Mesenchymal stem cell (in vitro differentiated cells and primary cell): ENCODE measurements at regions not wholly inside any gene's neighbourhood (a gene's known extent, or its start where the extent isn't known, plus 50 kb on each side); places are given as distances from the start of the nearest gene placed in this dataset.
"Not testable (repeated sequence)": the region's sequence is repeated elsewhere in the genome, so short reads cannot be mapped to it uniquely, and the experiment has no call there.

Experiments used
- DNase-seq: peaks from one replicate; pipeline ENCODE4 v3.0.0-alpha.2; 2013
- H2AFZ ChIP-seq: one replicate; pipeline ENCODE4 v1.6.1; 2013; ENCODE audit warnings: low read depth, mild to moderate bottlenecking, control low read depth, inconsistent platforms, low read length, moderate library complexity
- H2AK5ac ChIP-seq: 2 replicates; pipeline ENCODE4 v1.6.1; 2013; ENCODE audit warnings: low read length, moderate library complexity, mild to moderate bottlenecking, inconsistent platforms; ENCODE audit not compliant: severe bottlenecking
- H2BK120ac ChIP-seq: one replicate; pipeline ENCODE4 v1.6.1; 2013; ENCODE audit warnings: low read depth, mild to moderate bottlenecking, inconsistent platforms, low read length, moderate library complexity
- H2BK12ac ChIP-seq, 2 experiments: one replicate each; pipeline ENCODE4 v1.6.1; 2013; ENCODE audit warnings: inconsistent platforms in 2 of 2, low read length in 2 of 2, mild to moderate bottlenecking in 2 of 2, moderate library complexity in 2 of 2, control low read depth in 1 of 2
- H2BK15ac ChIP-seq: one replicate; pipeline ENCODE4 v1.6.1; 2013; ENCODE audit warnings: mild to moderate bottlenecking, low read depth, inconsistent platforms; ENCODE audit not compliant: poor library complexity, severe bottlenecking
- H2BK5ac ChIP-seq: 2 replicates; pipeline ENCODE4 v1.6.1; 2013; ENCODE audit warnings: low read depth, mild to moderate bottlenecking, low read length, control low read depth, inconsistent platforms; ENCODE audit not compliant: poor library complexity, severe bottlenecking
- H3K14ac ChIP-seq, 2 experiments: one replicate each; pipeline ENCODE4 v1.6.1; 2013; ENCODE audit warnings: inconsistent platforms in 2 of 2, low read length in 2 of 2, control low read depth in 1 of 2, mild to moderate bottlenecking in 1 of 2, moderate library complexity in 1 of 2
- H3K18ac ChIP-seq, 2 experiments: one replicate each; pipeline ENCODE4 v1.6.1; 2013; ENCODE audit warnings: inconsistent platforms in 2 of 2, low read length in 2 of 2, control low read depth in 1 of 2, low read depth in 1 of 2, mild to moderate bottlenecking in 1 of 2
- H3K23ac ChIP-seq, 2 experiments: one replicate each; pipeline ENCODE4 v1.6.1; 2013; ENCODE audit warnings: inconsistent platforms in 2 of 2, low read length in 2 of 2, mild to moderate bottlenecking in 2 of 2, moderate library complexity in 2 of 2, control low read depth in 1 of 2
- H3K27ac ChIP-seq: 2 replicates; pipeline ENCODE4 v1.5.1; 2013; ENCODE audit warnings: mild to moderate bottlenecking, moderate library complexity, low read length, control low read depth, inconsistent platforms; ENCODE audit not compliant: poor library complexity, severe bottlenecking
- H3K27me3 ChIP-seq, 2 experiments: 2 replicates each; pipeline versions ENCODE4 v1.6.1 to v1.7.0; 2013; ENCODE audit warnings: low read length in 2 of 2, mild to moderate bottlenecking in 2 of 2, moderate library complexity in 2 of 2, control low read depth in 1 of 2, inconsistent platforms in 1 of 2; ENCODE audit not compliant: control insufficient read depth in 1 of 2, insufficient read depth in 1 of 2
- H3K36me3 ChIP-seq, 2 experiments: 2 replicates each; pipeline versions ENCODE4 v1.6.1 to v1.7.0; 2013; ENCODE audit warnings: low read length in 2 of 2, control low read depth in 1 of 2, inconsistent platforms in 1 of 2, low read depth in 1 of 2, mild to moderate bottlenecking in 1 of 2; ENCODE audit not compliant: insufficient read depth in 2 of 2, control insufficient read depth in 1 of 2
- H3K4ac ChIP-seq, 2 experiments: one replicate each; pipeline ENCODE4 v1.6.1; 2013; ENCODE audit warnings: inconsistent platforms in 2 of 2, low read length in 2 of 2, mild to moderate bottlenecking in 2 of 2, moderate library complexity in 2 of 2, control low read depth in 1 of 2, low read depth in 1 of 2
- H3K4me1 ChIP-seq: 2 replicates; pipeline ENCODE4 v1.6.1; 2013; ENCODE audit warnings: low read depth, low read length, control low read depth; ENCODE audit not compliant: control insufficient read depth, insufficient read depth
- H3K4me2 ChIP-seq: 2 replicates; pipeline ENCODE4 v1.6.1; 2013; ENCODE audit warnings: low read length, mild to moderate bottlenecking, inconsistent platforms; ENCODE audit not compliant: poor library complexity, severe bottlenecking
- H3K4me3 ChIP-seq, 2 experiments: 2 replicates each; pipeline versions ENCODE4 v1.5.1 to v1.7.0; 2013; ENCODE audit warnings: low read length in 2 of 2, mild to moderate bottlenecking in 2 of 2, control low read depth in 1 of 2, low read depth in 1 of 2; ENCODE audit not compliant: insufficient read depth in 1 of 2
- H3K79me1 ChIP-seq: replicated peaks from 2 replicates; pipeline ENCODE4 v1.6.1; 2013; ENCODE audit warnings: mild to moderate bottlenecking, control low read depth, low read length, inconsistent platforms; ENCODE audit not compliant: poor library complexity, severe bottlenecking
- H3K9ac ChIP-seq: 2 replicates; pipeline ENCODE4 v1.7.0; 2013; ENCODE audit warnings: mild to moderate bottlenecking, low read length, moderate library complexity
- H3K9me3 ChIP-seq: 2 replicates; pipeline ENCODE4 v1.7.0; 2013; ENCODE audit warnings: mild to moderate bottlenecking, low read length; ENCODE audit not compliant: control insufficient read depth
- H4K8ac ChIP-seq: one replicate; pipeline ENCODE4 v1.6.1; 2013; ENCODE audit warnings: inconsistent platforms, mild to moderate bottlenecking, low read length, moderate library complexity
- H4K91ac ChIP-seq: one replicate; pipeline ENCODE4 v1.6.1; 2013; ENCODE audit warnings: mild to moderate bottlenecking, low read length, inconsistent platforms
- WGBS: methylation state at CpG from one replicate; pipeline ENCODE4 v1.1.7; 2013; ENCODE audit warnings: mixed read lengths; 5-methylcytosine and 5-hydroxymethylcytosine counted together

DNA sequence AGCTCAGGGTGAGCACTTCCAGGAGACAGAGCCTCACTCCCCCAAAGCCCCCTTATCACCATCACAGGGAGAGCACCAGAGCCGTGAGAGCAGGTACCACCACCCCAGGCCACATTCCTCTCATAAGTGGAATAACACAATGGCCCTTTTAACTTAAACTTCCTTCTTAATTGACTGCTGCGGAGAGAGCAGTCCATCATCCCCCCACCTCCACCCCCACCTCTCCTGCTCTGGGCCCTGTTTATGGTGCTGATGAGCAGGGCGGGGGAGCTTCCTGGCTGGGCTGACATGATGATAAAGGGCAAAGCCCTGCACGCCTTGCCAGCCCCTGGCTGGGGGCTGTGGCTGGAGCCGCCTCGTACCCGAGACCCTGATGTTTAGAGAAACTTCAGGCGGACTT lies 81.4 kb upstream of the PODXL start:
- DNase-seq: no peak
- H3K9ac ChIP-seq: no peak overlapping the region
- no peaks in the 10 kb centered on the region for H3K36me3 ChIP-seq
- H2BK120ac ChIP-seq: no peak overlapping the region
- peaks cover 8% of the 10 kb centered on the region for H3K4me1 ChIP-seq
- H2AFZ ChIP-seq: no peak overlapping the region
- no peak overlapping the region for H2AK5ac ChIP-seq
- H3K9me3 ChIP-seq: no peaks in the 10 kb centered on the region
- H4K91ac ChIP-seq: no peak overlapping the region
- H3K4ac ChIP-seq: no peak overlapping the region
- H2BK12ac ChIP-seq: no peak overlapping the region
- H4K8ac ChIP-seq: peak overlapping the region; percentile 40
- H2BK5ac ChIP-seq: no peak overlapping the region
- no peak overlapping the region for H3K18ac ChIP-seq
- peak overlapping the region in 1 of 2 experiments; percentile 15 for H3K14ac ChIP-seq
- no peak overlapping the region for H3K4me2 ChIP-seq
- peaks cover 0 to 8% of the 10 kb centered on the region in 2 experiments for H3K27me3 ChIP-seq
- 21% methylated on average over 8 of the region's 8 CpGs for WGBS
- H3K27ac ChIP-seq: no peak overlapping the region
- H2BK15ac ChIP-seq: no peak overlapping the region
- no peaks in the 10 kb centered on the region for H3K79me1 ChIP-seq
- no peak overlapping the region for H3K23ac ChIP-seq
- no peak overlapping the region for H3K4me3 ChIP-seq

DNA sequence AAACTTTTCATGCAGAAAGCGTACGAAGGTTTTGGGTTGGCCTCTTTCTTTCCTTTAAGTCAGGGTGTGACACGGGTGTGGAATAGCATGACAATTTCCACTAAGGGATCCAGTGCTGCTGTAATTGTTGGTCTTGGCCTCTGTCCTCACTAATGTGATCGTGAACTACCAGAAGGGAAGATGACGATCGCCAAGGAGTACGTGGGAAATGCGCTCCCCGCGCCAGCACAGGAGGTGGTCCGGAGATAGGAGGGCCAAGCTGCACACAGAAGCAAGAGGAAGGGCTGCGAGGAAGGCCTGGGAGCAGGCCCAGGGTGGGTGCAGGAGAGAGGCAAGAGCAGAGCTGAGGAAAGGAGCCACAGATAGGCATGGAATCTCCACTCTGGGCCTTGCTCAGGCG lies 79.7 kb upstream of the PODXL start:
- H3K4me1 ChIP-seq: peaks cover 8% of the 10 kb centered on the region
- no peak overlapping the region for H3K9ac ChIP-seq
- no peak overlapping the region for H2BK5ac ChIP-seq
- H3K14ac ChIP-seq: peak overlapping the region in 1 of 2 experiments; percentile 93
- no peak overlapping the region for H3K23ac ChIP-seq
- no peak overlapping the region for H2BK15ac ChIP-seq
- H2BK12ac ChIP-seq: no peak overlapping the region
- no peak for DNase-seq
- no peak overlapping the region for H4K8ac ChIP-seq
- H3K4me3 ChIP-seq: no peak overlapping the region
- H3K18ac ChIP-seq: no peak overlapping the region
- H3K27me3 ChIP-seq: no peaks in the 10 kb centered on the region
- H2BK120ac ChIP-seq: no peak overlapping the region
- no peak overlapping the region for H2AFZ ChIP-seq
- H3K4me2 ChIP-seq: no peak overlapping the region
- H3K36me3 ChIP-seq: no peaks in the 10 kb centered on the region
- no peaks in the 10 kb centered on the region for H3K79me1 ChIP-seq
- no peak overlapping the region for H3K27ac ChIP-seq
- H2AK5ac ChIP-seq: no peak overlapping the region
- WGBS: 90% methylated on average over 13 of the region's 13 CpGs
- no peaks in the 10 kb centered on the region for H3K9me3 ChIP-seq
- H3K4ac ChIP-seq: no peak overlapping the region
- H4K91ac ChIP-seq: no peak overlapping the region

- H3K9ac ChIP-seq: peak overlapping the region; percentile 51
- H3K4me2 ChIP-seq, H2BK12ac ChIP-seq, H3K27ac ChIP-seq, H3K9me3 ChIP-seq, H2BK15ac ChIP-seq, H3K14ac ChIP-seq, H4K8ac ChIP-seq, H3K79me1 ChIP-seq, H2BK120ac ChIP-seq, H2AFZ ChIP-seq, H2AK5ac ChIP-seq, H3K4me3 ChIP-seq, H4K91ac ChIP-seq, H2BK5ac ChIP-seq, DNase-seq, H3K4ac ChIP-seq, H3K23ac ChIP-seq, H3K18ac ChIP-seq, H3K27me3 ChIP-seq, H3K36me3 ChIP-seq: not testable (repeated sequence)
- peaks cover 19% of the 10 kb centered on the region for H3K4me1 ChIP-seq
These were observed 77.8 kb upstream of the PODXL start for GRCh38 chr7:131634197-131634596.

DNA sequence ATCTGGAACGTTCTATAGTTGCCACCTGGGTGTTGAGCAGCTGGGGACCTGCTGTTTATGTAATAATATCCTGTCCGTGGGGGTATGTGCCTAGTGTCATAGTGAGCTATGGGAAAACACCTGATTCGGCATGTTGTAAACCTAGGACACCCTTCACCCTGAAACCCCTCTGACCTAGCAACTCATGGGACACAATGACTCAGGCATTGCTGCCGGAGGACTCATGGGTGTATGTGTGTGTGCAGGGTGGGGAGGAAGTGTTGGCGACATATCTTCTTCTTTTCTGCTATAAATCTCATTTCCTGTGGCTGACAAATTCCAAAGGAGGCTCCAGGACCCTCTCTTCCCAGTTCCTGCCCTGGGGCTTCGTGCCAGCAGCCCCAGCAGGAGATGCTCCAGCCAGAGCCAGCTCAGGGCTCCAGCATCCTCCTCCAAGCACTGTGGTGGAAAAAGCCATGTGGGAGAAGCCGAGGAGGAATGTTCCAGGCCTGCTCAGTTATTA lies 77.0 kb upstream of the PODXL start:
- Histone ChIP-seq H2BK15ac (no peak overlapping the region), H3K4ac (no peak overlapping the region), H2BK12ac (no peak overlapping the region), H3K18ac (peak overlapping the region; percentile 31 to 38), H3K4me2 (no peak overlapping the region), H4K91ac (no peak overlapping the region), H3K79me1 (no peaks in the 10 kb centered on the region), H2BK120ac (no peak overlapping the region), H4K8ac (no peak overlapping the region), H2BK5ac (no peak overlapping the region), H3K9me3 (no peaks in the 10 kb centered on the region), H3K4me1 (peaks cover 24% of the 10 kb centered on the region), H3K9ac (peak overlapping the region; percentile 51), H2AK5ac (no peak overlapping the region), H2AFZ (no peak overlapping the region), H3K27ac (no peak overlapping the region), H3K36me3 (no peaks in the 10 kb centered on the region), H3K14ac (no peak overlapping the region), H3K27me3 (no peaks in the 10 kb centered on the region), H3K4me3 (no peak overlapping the region), H3K23ac (no peak overlapping the region)
- 19% methylated on average over 5 of the region's 7 CpGs for WGBS
- peak; percentile 70 for DNase-seq
